ENCODE measurements at regions not wholly inside any gene's neighbourhood (a gene's known extent, or its start where the extent isn't known, plus 50 kb on each side); places are given as distances from the start of the nearest gene placed in this dataset.

DNA sequence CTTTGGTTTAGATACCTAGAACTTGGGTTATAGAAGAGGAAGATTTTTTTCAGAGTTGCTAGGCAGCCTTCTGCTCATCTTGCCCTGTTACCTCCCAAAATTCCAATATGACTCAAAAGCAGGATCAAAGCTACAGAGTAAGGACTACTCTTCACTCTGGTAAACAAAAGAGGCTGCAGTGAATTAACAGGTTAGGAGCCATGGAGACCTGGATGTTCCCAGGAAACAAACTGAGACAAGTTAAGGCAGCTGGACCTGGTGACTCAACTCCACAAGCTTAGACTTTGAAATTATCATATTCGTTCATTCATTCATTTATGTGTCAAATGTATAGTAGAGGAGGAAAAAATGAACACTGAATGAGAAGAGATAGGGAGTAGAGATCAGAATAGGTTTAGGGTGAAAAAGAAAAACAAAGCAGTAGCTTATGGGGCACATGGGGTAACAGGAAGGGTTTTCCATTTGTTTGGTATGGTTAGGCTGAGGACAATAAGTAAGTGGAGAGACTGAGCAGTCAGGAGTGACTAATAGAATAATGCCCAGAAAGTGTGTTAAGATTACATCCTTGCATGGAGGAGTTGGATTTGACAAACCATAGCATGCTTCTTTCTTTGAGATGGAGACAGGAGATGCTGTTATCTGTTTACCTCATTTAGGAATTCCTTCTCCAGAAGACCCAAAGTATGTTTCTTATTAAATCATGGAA, 464.0 kb upstream of the ZNF608 start:
- POLR2A ChIA-PET = no interaction called here
- 24% methylated on average over 1 of the region's 1 CpG for WGBS (ENCODE audit: missing lambda C conversion rate)
- Histone ChIP-seq H3K4me1 (no peaks in the 10 kb centered on the region), H3K4me3 (no peak overlapping the region), H3K4me2 (no peak overlapping the region), H3K27ac (no peak overlapping the region), H3K9me3 (no peaks in the 10 kb centered on the region)
- no peak for FAIRE-seq
- no peak for TF ChIP-seq BHLHE40 (IDR thresholded peaks at IDR 0.05; ENCODE audit: low read depth, low read length)
- TF ChIP-seq, protein P1, sequence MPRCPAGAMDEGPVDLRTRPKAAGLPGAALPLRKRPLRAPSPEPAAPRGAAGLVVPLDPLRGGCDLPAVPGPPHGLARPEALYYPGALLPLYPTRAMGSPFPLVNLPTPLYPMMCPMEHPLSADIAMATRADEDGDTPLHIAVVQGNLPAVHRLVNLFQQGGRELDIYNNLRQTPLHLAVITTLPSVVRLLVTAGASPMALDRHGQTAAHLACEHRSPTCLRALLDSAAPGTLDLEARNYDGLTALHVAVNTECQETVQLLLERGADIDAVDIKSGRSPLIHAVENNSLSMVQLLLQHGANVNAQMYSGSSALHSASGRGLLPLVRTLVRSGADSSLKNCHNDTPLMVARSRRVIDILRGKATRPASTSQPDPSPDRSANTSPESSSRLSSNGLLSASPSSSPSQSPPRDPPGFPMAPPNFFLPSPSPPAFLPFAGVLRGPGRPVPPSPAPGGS (IDR thresholded peaks at IDR 0.05) = no peak
- no peak for DNase-seq (ENCODE audit: low read depth in 1 of 2, low spot score in 1 of 2)
- no peak for ATAC-seq
- CTCF ChIA-PET = interaction anchor here (0.6 kb wide), 1 partner anchor 860 kb away, joined by 3 read pairs; no protein-coding TSS in a partner anchor

DNA sequence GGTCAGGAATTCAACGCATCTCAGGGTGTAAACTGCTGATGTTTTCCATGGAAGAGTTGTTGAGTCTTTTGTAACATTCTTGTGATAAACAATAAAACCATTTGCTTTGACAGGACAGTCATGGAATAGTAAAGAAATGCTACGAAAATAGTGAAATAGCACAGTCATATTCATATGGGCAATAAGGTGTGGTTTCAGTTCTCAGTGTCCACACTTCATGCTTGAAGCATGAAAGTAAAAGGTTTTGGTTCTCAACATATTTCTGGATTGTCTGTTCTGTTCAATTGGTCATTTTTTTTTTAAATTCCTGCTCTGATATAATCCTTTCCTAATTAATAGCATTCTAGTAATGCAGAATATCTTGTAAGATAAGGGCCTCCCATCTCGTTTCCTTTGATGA, 467.6 kb upstream of the ZNF608 start:
- ChIA-PET POLR2A (no interaction called here), CTCF (interaction anchor here (1.0 kb wide), 1 partner anchor 14 kb away, joined by 3 read pairs; no protein-coding TSS in a partner anchor)
- no peak overlapping the region for H3K27ac ChIP-seq
- TF ChIP-seq RARB (CRISPR knock-in tag; IDR thresholded peaks at IDR 0.05) (no peak), ZC3H11A (IDR thresholded peaks at IDR 0.05) (no peak), ZSCAN20 (CRISPR knock-in tag; IDR thresholded peaks at IDR 0.05) (no peak), ESRRA (IDR thresholded peaks at IDR 0.05; ENCODE audit: borderline replicate concordance, low read length) (no peak), FOSL2 (IDR thresholded peaks at IDR 0.05) (no peak), FOSL2 (CRISPR knock-in tag; IDR thresholded peaks at IDR 0.05) (no peak), MYC (IDR thresholded peaks at IDR 0.05; ENCODE audit: borderline replicate concordance, low read length) (no peak), RFX5 (IDR thresholded peaks at IDR 0.05) (no peak), JUNB (IDR thresholded peaks at IDR 0.05) (no peak), NFE2L2 (conservative IDR thresholded peaks at IDR 0.05; ENCODE audit: low read length) (no peak), HEYL (CRISPR knock-in tag; IDR thresholded peaks at IDR 0.05) (no peak), MAFK (IDR thresholded peaks at IDR 0.05; ENCODE audit: partially characterized antibody) (no peak), KDM1A (IDR thresholded peaks at IDR 0.05; ENCODE audit: low read depth) (no peak), RNF2 (IDR thresholded peaks at IDR 0.05; ENCODE audit: borderline replicate concordance, low read depth) (no peak)
- TF ChIP-seq, protein P2, sequence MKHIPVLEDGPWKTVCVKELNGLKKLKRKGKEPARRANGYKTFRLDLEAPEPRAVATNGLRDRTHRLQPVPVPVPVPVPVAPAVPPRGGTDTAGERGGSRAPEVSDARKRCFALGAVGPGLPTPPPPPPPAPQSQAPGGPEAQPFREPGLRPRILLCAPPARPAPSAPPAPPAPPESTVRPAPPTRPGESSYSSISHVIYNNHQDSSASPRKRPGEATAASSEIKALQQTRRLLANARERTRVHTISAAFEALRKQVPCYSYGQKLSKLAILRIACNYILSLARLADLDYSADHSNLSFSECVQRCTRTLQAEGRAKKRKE (CRISPR knock-in tag; IDR thresholded peaks at IDR 0.05; ENCODE audit: low read depth) = no peak
- WGBS (ENCODE audit: missing lambda C conversion rate) = 39% methylated on average over 3 of the region's 3 CpGs
- peak; percentile 84 for FAIRE-seq
- H3K4me1 ChIP-seq = no peaks in the 10 kb centered on the region
- no peak for DNase-seq (ENCODE audit: low read depth in 1 of 2, low spot score in 1 of 2)
- H3K9me3 ChIP-seq = no peaks in the 10 kb centered on the region
- no peak overlapping the region for H3K4me3 ChIP-seq
- no peak overlapping the region for H3K4me2 ChIP-seq
- ATAC-seq = no peak

DNA sequence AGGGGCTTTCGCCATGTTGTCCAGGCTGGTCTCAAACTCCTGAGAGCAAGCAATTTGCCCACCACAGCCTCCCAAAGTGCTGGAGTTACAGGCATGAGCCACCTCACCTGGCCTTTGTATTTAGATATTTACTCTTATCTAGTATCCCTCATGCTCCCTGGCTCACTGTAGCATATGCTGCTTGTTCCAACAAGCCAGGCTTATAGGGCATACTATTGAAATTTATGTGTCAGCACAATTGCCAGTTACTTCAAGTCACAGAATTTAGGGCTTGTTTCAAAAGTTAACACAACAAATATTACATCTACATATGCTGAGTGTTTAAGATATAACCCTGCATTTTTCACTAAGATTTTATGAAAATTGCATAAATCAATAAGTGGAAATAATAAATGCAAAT, 469.2 kb upstream of the ZNF608 start:
- no peaks in the 10 kb centered on the region for H3K4me1 ChIP-seq
- no peak for DNase-seq (ENCODE audit: low read depth in 1 of 2, low spot score in 1 of 2)
- TF ChIP-seq MAFK (IDR thresholded peaks at IDR 0.05; ENCODE audit: partially characterized antibody) = peak; percentile 34
- no peak for TF ChIP-seq HEYL (CRISPR knock-in tag; IDR thresholded peaks at IDR 0.05)
- CTCF ChIA-PET = no interaction called here
- 79% methylated on average over 1 of the region's 1 CpG for WGBS (ENCODE audit: missing lambda C conversion rate)
- H3K4me3 ChIP-seq = no peak overlapping the region
- no peaks in the 10 kb centered on the region for H3K9me3 ChIP-seq
- POLR2A ChIA-PET = no interaction called here
- H3K4me2 ChIP-seq = no peak overlapping the region
- no peak for ATAC-seq
- H3K27ac ChIP-seq = no peak overlapping the region
- FAIRE-seq = peak; percentile 7

DNA sequence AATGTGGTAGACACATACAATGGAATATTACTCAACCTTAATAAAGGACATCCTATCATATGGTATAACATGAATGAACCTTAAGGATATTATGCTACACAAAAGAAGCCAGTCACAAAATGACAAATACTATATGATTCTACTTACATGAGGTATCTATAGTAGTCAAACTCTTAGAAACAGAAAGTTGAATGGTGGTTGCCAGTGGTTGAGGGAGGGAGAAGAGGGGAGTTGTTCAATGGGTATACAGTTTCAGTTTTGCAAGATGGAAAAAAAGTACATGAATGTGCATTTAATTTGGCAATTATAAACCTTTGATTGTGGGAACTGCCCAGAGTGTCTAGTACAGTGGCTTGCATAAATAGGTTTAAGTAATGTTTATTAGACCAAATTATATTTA, 473.3 kb upstream of the ZNF608 start:
- Histone ChIP-seq H3K4me1 (no peaks in the 10 kb centered on the region), H3K4me3 (no peak overlapping the region), H3K27ac (no peak overlapping the region), H3K9me3 (no peaks in the 10 kb centered on the region), H3K4me2 (no peak overlapping the region)
- POLR2A ChIA-PET = no interaction called here
- ATAC-seq (no peak), FAIRE-seq (no peak), DNase-seq (ENCODE audit: low read depth in 1 of 2, low spot score in 1 of 2) (no peak)
- CTCF ChIA-PET = no interaction called here
- TF ChIP-seq, protein P3, sequence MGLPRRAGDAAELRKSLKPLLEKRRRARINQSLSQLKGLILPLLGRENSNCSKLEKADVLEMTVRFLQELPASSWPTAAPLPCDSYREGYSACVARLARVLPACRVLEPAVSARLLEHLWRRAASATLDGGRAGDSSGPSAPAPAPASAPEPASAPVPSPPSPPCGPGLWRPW (IDR thresholded peaks at IDR 0.05) = no peak
- TF ChIP-seq GATA3 (IDR thresholded peaks at IDR 0.05; ENCODE audit: borderline replicate concordance) = no peak
- TF ChIP-seq RARB (CRISPR knock-in tag; IDR thresholded peaks at IDR 0.05) = no peak
- TF ChIP-seq, protein P4, sequence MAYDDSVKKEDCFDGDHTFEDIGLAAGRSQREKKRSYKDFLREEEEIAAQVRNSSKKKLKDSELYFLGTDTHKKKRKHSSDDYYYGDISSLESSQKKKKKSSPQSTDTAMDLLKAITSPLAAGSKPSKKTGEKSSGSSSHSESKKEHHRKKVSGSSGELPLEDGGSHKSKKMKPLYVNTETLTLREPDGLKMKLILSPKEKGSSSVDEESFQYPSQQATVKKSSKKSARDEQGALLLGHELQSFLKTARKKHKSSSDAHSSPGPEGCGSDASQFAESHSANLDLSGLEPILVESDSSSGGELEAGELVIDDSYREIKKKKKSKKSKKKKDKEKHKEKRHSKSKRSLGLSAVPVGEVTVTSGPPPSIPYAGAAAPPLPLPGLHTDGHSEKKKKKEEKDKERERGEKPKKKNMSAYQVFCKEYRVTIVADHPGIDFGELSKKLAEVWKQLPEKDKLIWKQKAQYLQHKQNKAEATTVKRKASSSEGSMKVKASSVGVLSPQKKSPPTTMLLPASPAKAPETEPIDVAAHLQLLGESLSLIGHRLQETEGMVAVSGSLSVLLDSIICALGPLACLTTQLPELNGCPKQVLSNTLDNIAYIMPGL (CRISPR knock-in tag; IDR thresholded peaks at IDR 0.05; ENCODE audit: borderline replicate concordance) = no peak
- TF ChIP-seq, protein P5, sequence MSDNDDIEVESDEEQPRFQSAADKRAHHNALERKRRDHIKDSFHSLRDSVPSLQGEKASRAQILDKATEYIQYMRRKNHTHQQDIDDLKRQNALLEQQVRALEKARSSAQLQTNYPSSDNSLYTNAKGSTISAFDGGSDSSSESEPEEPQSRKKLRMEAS (IDR thresholded peaks at IDR 0.05) = no peak
- TF ChIP-seq, protein P6, sequence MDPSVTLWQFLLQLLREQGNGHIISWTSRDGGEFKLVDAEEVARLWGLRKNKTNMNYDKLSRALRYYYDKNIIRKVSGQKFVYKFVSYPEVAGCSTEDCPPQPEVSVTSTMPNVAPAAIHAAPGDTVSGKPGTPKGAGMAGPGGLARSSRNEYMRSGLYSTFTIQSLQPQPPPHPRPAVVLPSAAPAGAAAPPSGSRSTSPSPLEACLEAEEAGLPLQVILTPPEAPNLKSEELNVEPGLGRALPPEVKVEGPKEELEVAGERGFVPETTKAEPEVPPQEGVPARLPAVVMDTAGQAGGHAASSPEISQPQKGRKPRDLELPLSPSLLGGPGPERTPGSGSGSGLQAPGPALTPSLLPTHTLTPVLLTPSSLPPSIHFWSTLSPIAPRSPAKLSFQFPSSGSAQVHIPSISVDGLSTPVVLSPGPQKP (IDR thresholded peaks at IDR 0.05; ENCODE audit: low read depth, low read length) = no peak
- TF ChIP-seq ESRRA (IDR thresholded peaks at IDR 0.05; ENCODE audit: borderline replicate concordance, low read length) = no peak
- TF ChIP-seq CBX2 (IDR thresholded peaks at IDR 0.05; ENCODE audit: borderline replicate concordance, low read depth) = no peak
- TF ChIP-seq ZNF302 (CRISPR knock-in tag; IDR thresholded peaks at IDR 0.05) = no peak
- no peak for TF ChIP-seq TFCP2L1 (CRISPR knock-in tag; IDR thresholded peaks at IDR 0.05)
- no peak for TF ChIP-seq TP53 (CRISPR knock-in tag; IDR thresholded peaks at IDR 0.05)
